Loucy (cell line): ENCODE measurements at regions not wholly inside any gene's neighbourhood (a gene's known extent, or its start where the extent isn't known, plus 50 kb on each side); places are given as distances from the start of the nearest gene placed in this dataset.
"Not testable (repeated sequence)": the region's sequence is repeated elsewhere in the genome, so short reads cannot be mapped to it uniquely, and the experiment has no call there.

Experiments
- CTCF ChIP-seq: fragments of 200-600 bp; sonication (generic); conservative IDR thresholded peaks from 2 replicates; pipeline ENCODE4 v1.5.1; 2014; ENCODE audit warnings: mild to moderate bottlenecking, antibody characterized with exemption, low read length
- EZH2phosphoT487 ChIP-seq: fragments of 200-600 bp; IDR thresholded peaks from 2 replicates; pipeline ENCODE4 v1.6.1; 2018; ENCODE audit warnings: antibody characterized with exemption, mild to moderate bottlenecking, moderate library complexity, borderline replicate concordance

- not testable (repeated sequence) for TF ChIP-seq CTCF, EZH2phosphoT487
Measured at GRCh38 chr16:15297104-15297503, 81.0 kb downstream of the NPIPA5 start.
